HCT116 (cell line): ENCODE measurements at regions not wholly inside any gene's neighbourhood (a gene's known extent, or its start where the extent isn't known, plus 50 kb on each side); places are given as distances from the start of the nearest gene placed in this dataset.

Source experiments
- ATAC-seq: fragments of 200-7000 bp; cut with Tn5 transposase; 2 replicates; pipeline ENCODE4 v1.9.1; 2020; ENCODE audit warnings: mild to moderate bottlenecking, moderate library complexity
- BruUV-seq: library from RNA; stranded (reverse); fragments of 400-500 nt; replicated peaks from 2 replicates; lab custom pipeline; 2021; lab: Mats Ljungman, UMichigan
- CTCF ChIA-PET: fragments of 300-600 bp; sonication (Branson Sonifier 250); formaldehyde crosslinking; loops from one replicate; lab custom pipeline; 2021; ENCODE audit warnings: antibody characterized with exemption; lab: Charles Lee
- POLR2A ChIA-PET: fragments of 300-600, 350-600 bp; sonication (Branson Sonifier 250); formaldehyde crosslinking; loops from one replicate; lab custom pipeline; 2021; ENCODE audit warnings: antibody characterized with exemption; lab: Charles Lee
- RAD21 ChIA-PET, 2 experiments: fragments of 300-600 bp; sonication (Branson Sonifier 250); formaldehyde crosslinking; loops; one replicate each; lab custom pipeline; 2023; ENCODE audit warnings: low total read pairs in 2 of 2; ENCODE audit not compliant: uncharacterized antibody in 2 of 2, unreplicated experiment in 2 of 2, low non-redundant PET in 1 of 2; lab: Charles Lee
- DNase-seq: peaks from one replicate; pipeline ENCODE4 v3.0.0-alpha.2; 2010; ENCODE audit warnings: low read depth, low spot score
- H2AFZ ChIP-seq: fragments of 200-600 bp; shearing (Covaris generic), sonication (generic); 2 replicates; pipeline ENCODE4 v1.6.1; 2017; ENCODE audit warnings: low read depth, mixed run types, mixed read lengths, antibody characterized with exemption, low read length; ENCODE audit not compliant: poor library complexity, severe bottlenecking
- H3K27ac ChIP-seq: 2 replicates; pipeline ENCODE4 v1.5.1; 2012; ENCODE audit warnings: low read depth, low read length
- H3K27me3 ChIP-seq: fragments of 200-600 bp; sonication (generic); 2 replicates; pipeline ENCODE4 v1.6.1; 2016; ENCODE audit warnings: mixed run types, low read length, mixed read lengths; ENCODE audit not compliant: insufficient read depth
- H3K36me3 ChIP-seq, 2 experiments: fragments of 200-500 bp in 1 of 2; fragments of 200-600 bp in 1 of 2; sonication (Bioruptor generic) in 1 of 2; sonication (generic) in 1 of 2; 2 replicates each; pipeline versions ENCODE4 v1.5.1 to v1.6.1; 2014 to 2016; ENCODE audit warnings: low read length in 2 of 2, inconsistent platforms in 1 of 2, mixed read lengths in 1 of 2, mixed run types in 1 of 2; ENCODE audit not compliant: insufficient read depth in 2 of 2, control insufficient read depth in 1 of 2
- H3K4me1 ChIP-seq, 2 experiments: fragments of 200-600 bp in 1 of 2; sonication (generic) in 1 of 2; 2 replicates each; pipeline versions ENCODE4 v1.5.1 to v1.6.1; 2012 to 2017; ENCODE audit warnings: low read length in 2 of 2, inconsistent platforms in 1 of 2, mild to moderate bottlenecking in 1 of 2, mixed read lengths in 1 of 2, mixed run types in 1 of 2, moderate library complexity in 1 of 2; ENCODE audit not compliant: insufficient read depth in 2 of 2, control insufficient read depth in 1 of 2
- H3K4me2 ChIP-seq: fragments of 200-600 bp; sonication (generic); 2 replicates; pipeline ENCODE4 v1.6.1; 2017; ENCODE audit warnings: mixed run types, low read length, mixed read lengths
- H3K4me3 ChIP-seq, 2 experiments: fragments of 200-600 bp in 1 of 2; sonication (generic) in 1 of 2; replicated peaks in 1 of 2; 2 replicates each; pipeline ENCODE4 v1.5.1; 2011 to 2016; ENCODE audit warnings: low read length in 2 of 2, control low read depth in 1 of 2, low read depth in 1 of 2, mild to moderate bottlenecking in 1 of 2, mixed read lengths in 1 of 2, mixed run types in 1 of 2
- H3K79me2 ChIP-seq: fragments of 200-600 bp; sonication (generic); 2 replicates; pipeline ENCODE4 v1.6.1; 2017; ENCODE audit warnings: mild to moderate bottlenecking, mixed run types, low read length, moderate library complexity, mixed read lengths; ENCODE audit not compliant: insufficient read depth
- H3K9ac ChIP-seq: fragments of 200-600 bp; sonication (generic); 2 replicates; pipeline ENCODE4 v1.6.1; 2016; ENCODE audit warnings: low read length, mixed read lengths
- H3K9me2 ChIP-seq: fragments of 200-600 bp; sonication (generic), shearing (Covaris generic); 2 replicates; pipeline ENCODE4 v1.6.1; 2017; ENCODE audit warnings: mixed run types, mild to moderate bottlenecking, moderate library complexity; ENCODE audit not compliant: insufficient read depth
- H3K9me3 ChIP-seq, 2 experiments: fragments of 200-500 bp in 1 of 2; fragments of 200-600 bp in 1 of 2; sonication (Bioruptor generic) in 1 of 2; sonication (generic) in 1 of 2; 2 replicates each; pipeline ENCODE4 v1.6.1; 2014 to 2017; ENCODE audit warnings: low read length in 2 of 2, mixed read lengths in 2 of 2, inconsistent platforms in 1 of 2, low read depth in 1 of 2, mild to moderate bottlenecking in 1 of 2, mixed run types in 1 of 2, moderate library complexity in 1 of 2; ENCODE audit not compliant: control insufficient read depth in 1 of 2, insufficient read depth in 1 of 2
- H4K20me1 ChIP-seq: fragments of 200-600 bp; sonication (generic), shearing (Covaris generic); 2 replicates; pipeline ENCODE4 v1.6.1; 2017; ENCODE audit warnings: mixed run types, mild to moderate bottlenecking, moderate library complexity; ENCODE audit not compliant: insufficient read depth
- CBX3 ChIP-seq: IDR thresholded peaks from 2 replicates; pipeline ENCODE4 v1.6.1; 2012; ENCODE audit warnings: low read depth
- CEBPB ChIP-seq: IDR thresholded peaks from 2 replicates; pipeline ENCODE4 v1.6.1; 2012; ENCODE audit warnings: low read depth
- EGR1 ChIP-seq: IDR thresholded peaks from 2 replicates; pipeline ENCODE4 v1.6.1; 2012; ENCODE audit warnings: low read depth
- ELF1 ChIP-seq: IDR thresholded peaks from 2 replicates; pipeline ENCODE4 v1.6.1; 2012; ENCODE audit warnings: low read depth, borderline replicate concordance
- EZH2 ChIP-seq: fragments of 200-600 bp; sonication (generic); IDR thresholded peaks from 2 replicates; pipeline ENCODE4 v1.6.1; 2017; ENCODE audit warnings: antibody characterized with exemption, mixed run types
- EZH2phosphoT487 ChIP-seq: fragments of 200-600 bp; IDR thresholded peaks from 2 replicates; pipeline ENCODE4 v1.6.1; 2018; ENCODE audit warnings: antibody characterized with exemption, borderline replicate concordance
- JUND ChIP-seq: IDR thresholded peaks from 2 replicates; pipeline ENCODE4 v1.6.1; 2012
- POLR2A ChIP-seq: IDR thresholded peaks from 2 replicates; pipeline ENCODE4 v1.7.0; 2011; ENCODE audit warnings: borderline replicate concordance; ENCODE audit not compliant: insufficient read depth, insufficient read length; ENCODE audit errors: extremely low read depth
- POLR2AphosphoS5 ChIP-seq: IDR thresholded peaks from 2 replicates; pipeline ENCODE4 v1.6.1; 2011; ENCODE audit warnings: mild to moderate bottlenecking, low read depth, low read length, moderate library complexity
- RAD21 ChIP-seq: IDR thresholded peaks from 2 replicates; pipeline ENCODE4 v1.6.1; 2012; ENCODE audit warnings: low read depth, mild to moderate bottlenecking
- SIN3A ChIP-seq: IDR thresholded peaks from 2 replicates; pipeline ENCODE4 v1.6.1; 2012; ENCODE audit warnings: low read depth
- SP1 ChIP-seq: IDR thresholded peaks from 2 replicates; pipeline ENCODE4 v1.6.1; 2012; ENCODE audit warnings: low read depth
- SRF ChIP-seq: IDR thresholded peaks from 2 replicates; pipeline ENCODE4 v1.6.1; 2012; ENCODE audit warnings: low read depth
- TCF7L2 ChIP-seq: IDR thresholded peaks from 2 replicates; pipeline ENCODE4 v1.7.0; 2011; ENCODE audit warnings: borderline replicate concordance, inconsistent platforms; ENCODE audit not compliant: insufficient read depth, insufficient read length; ENCODE audit errors: extremely low read depth
- ZFX ChIP-seq: fragments of 450-650 bp; IDR thresholded peaks from 2 replicates; pipeline ENCODE4 v1.6.1; 2017
- ZNF274 ChIP-seq: fragments of 200-500 bp; sonication (Bioruptor generic); IDR thresholded peaks from 2 replicates; pipeline ENCODE4 v1.6.1; 2014; ENCODE audit warnings: mild to moderate bottlenecking, low read depth, low read length, inconsistent platforms
- intact Hi-C: fragments of 100-400 bp; cut with micrococcal nuclease; formaldehyde crosslinking; loops from 2 replicates; pipeline ENCODE4 v1.10.0; 2022
- TF ChIP-seq, protein P1 (sequence below): IDR thresholded peaks from 2 replicates; pipeline ENCODE4 v1.6.1; 2012
- TF ChIP-seq, protein P2 (sequence below): IDR thresholded peaks from 2 replicates; pipeline ENCODE4 v1.6.1; 2012
- TF ChIP-seq, protein P3 (sequence below), 3 experiments: fragments of 200-600 bp in 1 of 3; sonication (generic) in 1 of 3; IDR thresholded peaks in 2 of 3; conservative IDR thresholded peaks in 1 of 3; 2 replicates each; pipeline ENCODE4 v1.5.1; 2012 to 2017; ENCODE audit warnings: low read depth in 2 of 3, low read length in 2 of 3, antibody characterized with exemption in 1 of 3, borderline replicate concordance in 1 of 3, control low read depth in 1 of 3, mild to moderate bottlenecking in 1 of 3, mixed read lengths in 1 of 3, mixed run types in 1 of 3, moderate library complexity in 1 of 3; ENCODE audit not compliant: insufficient read depth in 1 of 3
- TF ChIP-seq, protein P4 (sequence below): IDR thresholded peaks from 2 replicates; pipeline ENCODE4 v1.6.1; 2011; ENCODE audit warnings: mild to moderate bottlenecking, low read length, moderate library complexity; ENCODE audit not compliant: insufficient replicate concordance; ENCODE audit errors: extremely low read depth

DNA sequence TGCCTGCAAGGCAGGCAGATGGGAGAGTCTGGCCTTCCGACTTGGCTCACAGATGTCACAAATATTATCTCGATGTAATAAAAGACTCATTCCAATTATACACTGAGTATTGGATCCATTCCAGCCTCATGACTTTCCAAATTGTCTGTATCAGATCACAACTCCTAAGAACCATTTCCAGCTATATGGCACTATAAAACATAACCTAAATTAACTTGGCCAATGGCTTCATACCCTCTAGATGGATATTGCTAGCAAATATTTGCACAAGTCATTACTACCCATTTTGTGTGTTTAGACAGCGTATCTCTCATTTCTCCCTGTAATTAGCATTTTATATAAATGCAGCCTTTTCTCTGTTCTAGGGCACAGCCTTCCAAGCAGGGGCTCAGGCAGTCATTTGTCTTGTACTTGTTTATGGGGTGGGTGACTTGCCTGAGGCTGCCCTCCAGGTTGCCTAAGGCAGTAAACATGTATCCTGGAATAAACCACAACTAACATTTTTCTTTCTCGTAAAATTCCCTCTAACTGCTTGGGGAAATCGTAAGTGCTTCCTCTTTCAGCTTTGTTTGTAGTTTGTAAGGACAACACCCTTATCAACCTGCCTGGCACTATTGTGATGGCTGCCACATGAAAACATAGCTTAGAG is 70.6 kb upstream of the KCNJ6 start:
- DNase-seq = no peak
- Histone ChIP-seq H2AFZ (no peak overlapping the region), H3K9ac (no peak overlapping the region), H3K4me3 (no peak overlapping the region), H3K79me2 (no peaks in the 10 kb centered on the region), H3K27ac (no peak overlapping the region), H3K4me1 (no peaks in the 10 kb centered on the region), H3K9me2 (no peaks in the 10 kb centered on the region), H3K4me2 (no peak overlapping the region), H3K36me3 (no peaks in the 10 kb centered on the region), H3K9me3 (peaks cover 0 to 12% of the 10 kb centered on the region in 2 experiments; a peak in 1 of 4 replicates), H3K27me3 (no peaks in the 10 kb centered on the region), H4K20me1 (no peaks in the 10 kb centered on the region)
- POLR2A ChIA-PET = no interaction called here
- CTCF ChIA-PET = no interaction called here
- RAD21 ChIA-PET = no interaction called here
- ATAC-seq = no peak
- intact Hi-C loops = no loop called here
- no TSS peak for BruUV-seq
- TF ChIP-seq, protein P1, sequence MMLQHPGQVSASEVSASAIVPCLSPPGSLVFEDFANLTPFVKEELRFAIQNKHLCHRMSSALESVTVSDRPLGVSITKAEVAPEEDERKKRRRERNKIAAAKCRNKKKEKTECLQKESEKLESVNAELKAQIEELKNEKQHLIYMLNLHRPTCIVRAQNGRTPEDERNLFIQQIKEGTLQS = no peak
- TF ChIP-seq ZNF274 (no peak), SP1 (no peak), POLR2AphosphoS5 (no peak), EZH2 (no peak), EGR1 (no peak), SIN3A (no peak), ELF1 (no peak), SRF (no peak), CBX3 (no peak), EZH2phosphoT487 (no peak), CEBPB (no peak), POLR2A (no peak), RAD21 (no peak), TCF7L2 (no peak), ZFX (no peak), JUND (no peak)
- TF ChIP-seq, protein P2, sequence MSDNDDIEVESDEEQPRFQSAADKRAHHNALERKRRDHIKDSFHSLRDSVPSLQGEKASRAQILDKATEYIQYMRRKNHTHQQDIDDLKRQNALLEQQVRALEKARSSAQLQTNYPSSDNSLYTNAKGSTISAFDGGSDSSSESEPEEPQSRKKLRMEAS = no peak
- TF ChIP-seq, protein P3, sequence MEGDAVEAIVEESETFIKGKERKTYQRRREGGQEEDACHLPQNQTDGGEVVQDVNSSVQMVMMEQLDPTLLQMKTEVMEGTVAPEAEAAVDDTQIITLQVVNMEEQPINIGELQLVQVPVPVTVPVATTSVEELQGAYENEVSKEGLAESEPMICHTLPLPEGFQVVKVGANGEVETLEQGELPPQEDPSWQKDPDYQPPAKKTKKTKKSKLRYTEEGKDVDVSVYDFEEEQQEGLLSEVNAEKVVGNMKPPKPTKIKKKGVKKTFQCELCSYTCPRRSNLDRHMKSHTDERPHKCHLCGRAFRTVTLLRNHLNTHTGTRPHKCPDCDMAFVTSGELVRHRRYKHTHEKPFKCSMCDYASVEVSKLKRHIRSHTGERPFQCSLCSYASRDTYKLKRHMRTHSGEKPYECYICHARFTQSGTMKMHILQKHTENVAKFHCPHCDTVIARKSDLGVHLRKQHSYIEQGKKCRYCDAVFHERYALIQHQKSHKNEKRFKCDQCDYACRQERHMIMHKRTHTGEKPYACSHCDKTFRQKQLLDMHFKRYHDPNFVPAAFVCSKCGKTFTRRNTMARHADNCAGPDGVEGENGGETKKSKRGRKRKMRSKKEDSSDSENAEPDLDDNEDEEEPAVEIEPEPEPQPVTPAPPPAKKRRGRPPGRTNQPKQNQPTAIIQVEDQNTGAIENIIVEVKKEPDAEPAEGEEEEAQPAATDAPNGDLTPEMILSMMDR (IDR thresholded peaks at IDR 0.05 in 2 of 3, conservative IDR thresholded peaks at IDR 0.05 in 1 of 3; ENCODE audit: borderline replicate concordance in 1 of 3, insufficient read depth in 1 of 3, low read depth in 2 of 3, low read length in 2 of 3) = no peak
- TF ChIP-seq, protein P4, sequence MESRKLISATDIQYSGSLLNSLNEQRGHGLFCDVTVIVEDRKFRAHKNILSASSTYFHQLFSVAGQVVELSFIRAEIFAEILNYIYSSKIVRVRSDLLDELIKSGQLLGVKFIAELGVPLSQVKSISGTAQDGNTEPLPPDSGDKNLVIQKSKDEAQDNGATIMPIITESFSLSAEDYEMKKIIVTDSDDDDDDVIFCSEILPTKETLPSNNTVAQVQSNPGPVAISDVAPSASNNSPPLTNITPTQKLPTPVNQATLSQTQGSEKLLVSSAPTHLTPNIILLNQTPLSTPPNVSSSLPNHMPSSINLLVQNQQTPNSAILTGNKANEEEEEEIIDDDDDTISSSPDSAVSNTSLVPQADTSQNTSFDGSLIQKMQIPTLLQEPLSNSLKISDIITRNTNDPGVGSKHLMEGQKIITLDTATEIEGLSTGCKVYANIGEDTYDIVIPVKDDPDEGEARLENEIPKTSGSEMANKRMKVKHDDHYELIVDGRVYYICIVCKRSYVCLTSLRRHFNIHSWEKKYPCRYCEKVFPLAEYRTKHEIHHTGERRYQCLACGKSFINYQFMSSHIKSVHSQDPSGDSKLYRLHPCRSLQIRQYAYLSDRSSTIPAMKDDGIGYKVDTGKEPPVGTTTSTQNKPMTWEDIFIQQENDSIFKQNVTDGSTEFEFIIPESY = no peak
